ENCODE measurements at regions not wholly inside any gene's neighbourhood (a gene's known extent, or its start where the extent isn't known, plus 50 kb on each side); places are given as distances from the start of the nearest gene placed in this dataset.

GRCh38 chr9:1913631-1914330 is 101.4 kb upstream of the SMARCA2 start (continued):
- TF ChIP-seq ZBTB33 (IDR thresholded peaks at IDR 0.05; ENCODE audit: extremely low read depth, insufficient replicate concordance, low read length) (no peak), JUND (IDR thresholded peaks at IDR 0.05) (no peak), ATF3 (IDR thresholded peaks at IDR 0.05) (no peak), SRF (IDR thresholded peaks at IDR 0.05; ENCODE audit: low read depth) (no peak), RAD21 (IDR thresholded peaks at IDR 0.05; ENCODE audit: low read depth) (no peak), SP1 (IDR thresholded peaks at IDR 0.05; ENCODE audit: low read depth) (no peak), MAX (IDR thresholded peaks at IDR 0.05) (no peak), TCF7L2 (IDR thresholded peaks at IDR 0.05; ENCODE audit: borderline replicate concordance, extremely low read depth, insufficient read depth, insufficient read length) (no peak)

GRCh38 chr9:1916095-1916494 is 99.1 kb upstream of the SMARCA2 start:
- TF ChIP-seq REST (IDR thresholded peaks at IDR 0.05; ENCODE audit: low read depth) (no peak), FOSL1 (IDR thresholded peaks at IDR 0.05; ENCODE audit: low read depth) (no peak), CTCF (IDR thresholded peaks at IDR 0.05 in 2 of 3, conservative IDR thresholded peaks at IDR 0.05 in 1 of 3; ENCODE audit: borderline replicate concordance in 1 of 3, insufficient read depth in 1 of 3, low read depth in 2 of 3, low read length in 2 of 3) (no peak), POLR2AphosphoS5 (IDR thresholded peaks at IDR 0.05; ENCODE audit: low read depth, low read length) (no peak), EGR1 (IDR thresholded peaks at IDR 0.05; ENCODE audit: low read depth) (no peak), ZBTB33 (IDR thresholded peaks at IDR 0.05; ENCODE audit: extremely low read depth, insufficient replicate concordance, low read length) (no peak)

More at GRCh38 chr9:1916095-1916494, 99.1 kb upstream of the SMARCA2 start:
- Histone ChIP-seq H2AFZ (ENCODE audit: low read depth, low read length, poor library complexity, severe bottlenecking) (no peak overlapping the region), H3K27ac (ENCODE audit: low read depth, low read length) (no peak overlapping the region), H3K4me1 (ENCODE audit: control insufficient read depth in 1 of 2, insufficient read depth in 2 of 2, low read length in 2 of 2) (no peaks in the 10 kb centered on the region), H3K4me3 (replicated peaks in 1 of 2; ENCODE audit: low read depth in 1 of 2, low read length in 2 of 2) (no peak overlapping the region), H3K27me3 (ENCODE audit: insufficient read depth, low read length) (peaks cover 4% of the 10 kb centered on the region; the same call in 1 of the 2 replicates), H3K79me2 (ENCODE audit: insufficient read depth, low read length) (no peaks in the 10 kb centered on the region), H3K4me2 (ENCODE audit: low read length) (peak overlapping the region; percentile 18; the same call in 1 of the 2 replicates), H3K9me2 (ENCODE audit: insufficient read depth) (no peaks in the 10 kb centered on the region), H3K36me3 (ENCODE audit: control insufficient read depth in 1 of 2, insufficient read depth in 2 of 2, low read length in 2 of 2) (no peaks in the 10 kb centered on the region), H3K9ac (ENCODE audit: low read length) (no peak overlapping the region), H3K9me3 (ENCODE audit: control insufficient read depth in 1 of 2, insufficient read depth in 1 of 2, low read depth in 1 of 2, low read length in 2 of 2) (no peaks in the 10 kb centered on the region), H4K20me1 (ENCODE audit: insufficient read depth) (no peaks in the 10 kb centered on the region)
- no TSS peak for BruUV-seq (replicated peaks)
- ATAC-seq (no peak), DNase-seq (ENCODE audit: low read depth, low spot score) (no peak)
- POLR2A ChIA-PET: no interaction called here
- RAD21 ChIA-PET (ENCODE audit: low non-redundant PET in 1 of 2, low total read pairs in 2 of 2, uncharacterized antibody in 2 of 2, unreplicated experiment in 2 of 2): no interaction called here
- intact Hi-C loops (cut with micrococcal nuclease): no loop called here
- CTCF ChIA-PET: no interaction called here

Data from HCT116 (cell line).